ENCODE measurements at regions not wholly inside any gene's neighbourhood (a gene's known extent, or its start where the extent isn't known, plus 50 kb on each side); places are given as distances from the start of the nearest gene placed in this dataset.

DNA sequence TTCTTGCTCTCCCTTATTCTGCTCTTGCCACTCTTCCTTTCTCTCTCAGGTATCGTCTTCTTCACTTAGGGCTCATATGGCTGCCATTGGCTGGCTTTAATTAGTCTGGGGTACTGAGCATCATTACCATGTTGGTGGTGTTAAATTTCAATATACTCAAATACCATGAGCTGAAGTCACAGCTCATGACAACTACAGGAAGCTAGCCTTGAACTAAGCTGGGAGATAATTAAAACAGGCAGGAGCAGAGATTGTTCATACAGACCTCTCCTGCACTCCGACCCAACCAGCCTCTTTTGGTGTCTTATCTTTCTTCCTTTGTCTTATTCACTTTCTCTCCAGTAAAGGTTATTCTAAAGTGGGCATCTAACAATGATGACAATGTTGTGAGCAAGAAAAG lies 130.9 kb upstream of the BLID start:
- H2AFZ ChIP-seq (ENCODE audit: low read depth, low read length): no peak overlapping the region
- no peak for TF ChIP-seq DACH1 (IDR thresholded peaks at IDR 0.05; ENCODE audit: partially characterized antibody)
- no peak for TF ChIP-seq FOSL1 (tag; conservative IDR thresholded peaks at IDR 0.05)
- no peak for TF ChIP-seq BMI1 (IDR thresholded peaks at IDR 0.05; ENCODE audit: low read length)
- no peak for TF ChIP-seq KDM5B (IDR thresholded peaks at IDR 0.05; ENCODE audit: insufficient replicate concordance, low read depth, low read length)
- no peak for TF ChIP-seq ZNF146 (CRISPR knock-in tag; IDR thresholded peaks at IDR 0.05; ENCODE audit: unreplicated experiment)
- no peak for TF ChIP-seq FOXK2 (conservative IDR thresholded peaks at IDR 0.05 in 1 of 2, IDR thresholded peaks at IDR 0.05 in 1 of 2; ENCODE audit: low read depth in 2 of 2)
- TF ChIP-seq ARHGAP35 (IDR thresholded peaks at IDR 0.05; ENCODE audit: partially characterized antibody): no peak
- TF ChIP-seq TCF7 (IDR thresholded peaks at IDR 0.05; ENCODE audit: borderline replicate concordance): no peak
- TF ChIP-seq, protein P1, sequence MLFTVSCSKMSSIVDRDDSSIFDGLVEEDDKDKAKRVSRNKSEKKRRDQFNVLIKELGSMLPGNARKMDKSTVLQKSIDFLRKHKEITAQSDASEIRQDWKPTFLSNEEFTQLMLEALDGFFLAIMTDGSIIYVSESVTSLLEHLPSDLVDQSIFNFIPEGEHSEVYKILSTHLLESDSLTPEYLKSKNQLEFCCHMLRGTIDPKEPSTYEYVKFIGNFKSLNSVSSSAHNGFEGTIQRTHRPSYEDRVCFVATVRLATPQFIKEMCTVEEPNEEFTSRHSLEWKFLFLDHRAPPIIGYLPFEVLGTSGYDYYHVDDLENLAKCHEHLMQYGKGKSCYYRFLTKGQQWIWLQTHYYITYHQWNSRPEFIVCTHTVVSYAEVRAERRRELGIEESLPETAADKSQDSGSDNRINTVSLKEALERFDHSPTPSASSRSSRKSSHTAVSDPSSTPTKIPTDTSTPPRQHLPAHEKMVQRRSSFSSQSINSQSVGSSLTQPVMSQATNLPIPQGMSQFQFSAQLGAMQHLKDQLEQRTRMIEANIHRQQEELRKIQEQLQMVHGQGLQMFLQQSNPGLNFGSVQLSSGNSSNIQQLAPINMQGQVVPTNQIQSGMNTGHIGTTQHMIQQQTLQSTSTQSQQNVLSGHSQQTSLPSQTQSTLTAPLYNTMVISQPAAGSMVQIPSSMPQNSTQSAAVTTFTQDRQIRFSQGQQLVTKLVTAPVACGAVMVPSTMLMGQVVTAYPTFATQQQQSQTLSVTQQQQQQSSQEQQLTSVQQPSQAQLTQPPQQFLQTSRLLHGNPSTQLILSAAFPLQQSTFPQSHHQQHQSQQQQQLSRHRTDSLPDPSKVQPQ (CRISPR knock-in tag; IDR thresholded peaks at IDR 0.05; ENCODE audit: borderline replicate concordance): no peak
- TF ChIP-seq ZNF347 (CRISPR knock-in tag; IDR thresholded peaks at IDR 0.05; ENCODE audit: low read depth): no peak
- TF ChIP-seq NBN (IDR thresholded peaks at IDR 0.05; ENCODE audit: low read depth): no peak
- TF ChIP-seq NFE2L1 (tag; IDR thresholded peaks at IDR 0.05; ENCODE audit: borderline replicate concordance, low read depth): no peak
- no peak for TF ChIP-seq SPI1 (IDR thresholded peaks at IDR 0.05; ENCODE audit: borderline replicate concordance, low read depth, low read length)
- TF ChIP-seq, protein P2, sequence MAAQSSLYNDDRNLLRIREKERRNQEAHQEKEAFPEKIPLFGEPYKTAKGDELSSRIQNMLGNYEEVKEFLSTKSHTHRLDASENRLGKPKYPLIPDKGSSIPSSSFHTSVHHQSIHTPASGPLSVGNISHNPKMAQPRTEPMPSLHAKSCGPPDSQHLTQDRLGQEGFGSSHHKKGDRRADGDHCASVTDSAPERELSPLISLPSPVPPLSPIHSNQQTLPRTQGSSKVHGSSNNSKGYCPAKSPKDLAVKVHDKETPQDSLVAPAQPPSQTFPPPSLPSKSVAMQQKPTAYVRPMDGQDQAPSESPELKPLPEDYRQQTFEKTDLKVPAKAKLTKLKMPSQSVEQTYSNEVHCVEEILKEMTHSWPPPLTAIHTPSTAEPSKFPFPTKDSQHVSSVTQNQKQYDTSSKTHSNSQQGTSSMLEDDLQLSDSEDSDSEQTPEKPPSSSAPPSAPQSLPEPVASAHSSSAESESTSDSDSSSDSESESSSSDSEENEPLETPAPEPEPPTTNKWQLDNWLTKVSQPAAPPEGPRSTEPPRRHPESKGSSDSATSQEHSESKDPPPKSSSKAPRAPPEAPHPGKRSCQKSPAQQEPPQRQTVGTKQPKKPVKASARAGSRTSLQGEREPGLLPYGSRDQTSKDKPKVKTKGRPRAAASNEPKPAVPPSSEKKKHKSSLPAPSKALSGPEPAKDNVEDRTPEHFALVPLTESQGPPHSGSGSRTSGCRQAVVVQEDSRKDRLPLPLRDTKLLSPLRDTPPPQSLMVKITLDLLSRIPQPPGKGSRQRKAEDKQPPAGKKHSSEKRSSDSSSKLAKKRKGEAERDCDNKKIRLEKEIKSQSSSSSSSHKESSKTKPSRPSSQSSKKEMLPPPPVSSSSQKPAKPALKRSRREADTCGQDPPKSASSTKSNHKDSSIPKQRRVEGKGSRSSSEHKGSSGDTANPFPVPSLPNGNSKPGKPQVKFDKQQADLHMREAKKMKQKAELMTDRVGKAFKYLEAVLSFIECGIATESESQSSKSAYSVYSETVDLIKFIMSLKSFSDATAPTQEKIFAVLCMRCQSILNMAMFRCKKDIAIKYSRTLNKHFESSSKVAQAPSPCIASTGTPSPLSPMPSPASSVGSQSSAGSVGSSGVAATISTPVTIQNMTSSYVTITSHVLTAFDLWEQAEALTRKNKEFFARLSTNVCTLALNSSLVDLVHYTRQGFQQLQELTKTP (IDR thresholded peaks at IDR 0.05; ENCODE audit: low read depth in 1 of 2, partially characterized antibody in 2 of 2): no peak
- TF ChIP-seq NCOR1 (IDR thresholded peaks at IDR 0.05): no peak
- TF ChIP-seq CBX5 (IDR thresholded peaks at IDR 0.05; ENCODE audit: borderline replicate concordance, low read depth): no peak
- TF ChIP-seq HDAC8 (tag; IDR thresholded peaks at IDR 0.05): no peak
- no peak for TF ChIP-seq HMGN3 (IDR thresholded peaks at IDR 0.05; ENCODE audit: borderline replicate concordance, extremely low read depth, insufficient read length, low read depth, low read length)
- H3K36me3 ChIP-seq (ENCODE audit: control insufficient read depth, insufficient read depth, low read length): no peaks in the 10 kb centered on the region
- FAIRE-seq (no peak), DNase-seq (ENCODE audit: extremely low read depth in 1 of 4, low spot score in 3 of 4) (no peak), ATAC-seq (no peak)
- H3K4me3 ChIP-seq: no peak overlapping the region
- CTCF ChIA-PET (ENCODE audit: low intra/inter-chr PET ratio): no interaction called here
- POLR2A ChIA-PET: no interaction called here
- no peaks in the 10 kb centered on the region for H4K20me1 ChIP-seq (replicated peaks; ENCODE audit: control insufficient read depth, insufficient read depth, low read length)
- in situ Hi-C loops (cut with MboI) (no loop called here), intact Hi-C loops (cut with micrococcal nuclease) (no loop called here)
- H3K27ac ChIP-seq (ENCODE audit: extremely low read depth, low read depth, low read length): no peak overlapping the region
- H3K79me2 ChIP-seq (ENCODE audit: control insufficient read depth, insufficient read depth, low read length): no peaks in the 10 kb centered on the region
- H3K4me1 ChIP-seq (replicated peaks in 1 of 2; ENCODE audit: control insufficient read depth in 2 of 2, insufficient read depth in 2 of 2, low read length in 2 of 2): no peaks in the 10 kb centered on the region
- WGBS (ENCODE audit: insufficient coverage, low coverage, missing lambda C conversion rate): 0% methylated on average over 2 of the region's 2 CpGs
- H3K9me3 ChIP-seq (replicated peaks; ENCODE audit: control insufficient read depth, insufficient read depth, low read depth, low read length): no peaks in the 10 kb centered on the region
- no peaks in the 10 kb centered on the region for H3K27me3 ChIP-seq (ENCODE audit: control insufficient read depth in 2 of 2, insufficient read depth in 2 of 2, low read length in 2 of 2)
- H3K4me2 ChIP-seq (ENCODE audit: insufficient read depth, low read length): no peak overlapping the region
- no peaks in the 10 kb centered on the region for H3K9me1 ChIP-seq (ENCODE audit: control insufficient read depth, insufficient read depth, low read length)
- H3K9ac ChIP-seq (ENCODE audit: insufficient read depth in 1 of 2, low read depth in 2 of 2, low read length in 2 of 2): no peak overlapping the region
- BruUV-seq (replicated peaks): no TSS peak

Measured in K562 (cell line).